GM11168 (cell line): ENCODE measurements at regions not wholly inside any gene's neighbourhood (a gene's known extent, or its start where the extent isn't known, plus 50 kb on each side); places are given as distances from the start of the nearest gene placed in this dataset.

Experiments used
- in situ Hi-C: fragments of 300-500 bp; cut with MboI; formaldehyde crosslinking; loops from one replicate; pipeline ENCODE4 v1.12.0; 2022; ENCODE audit warnings: low sequenced_read_pairs; ENCODE audit not compliant: unreplicated experiment

GRCh38 chr4:19146038-19146437 is 1105.7 kb upstream of the SLIT2 start:
- in situ Hi-C loops: no loop called here

GRCh38 chr4:19135895-19136633 is 1114.5 kb upstream of the LCORL start:
- in situ Hi-C loops: no loop called here

GRCh38 chr4:19134685-19135084 is 1113.1 kb upstream of the LCORL start:
- in situ Hi-C loops: no loop called here

GRCh38 chr4:19133315-19133714 is 1111.8 kb upstream of the LCORL start:
- in situ Hi-C loops: no loop called here

GRCh38 chr4:19130866-19131265 is 1109.3 kb upstream of the LCORL start:
- in situ Hi-C loops: no loop called here

GRCh38 chr4:19128176-19128575 is 1106.6 kb upstream of the LCORL start:
- in situ Hi-C loops: no loop called here

- in situ Hi-C loops: no loop called here
These were observed 1105.3 kb upstream of the LCORL start for GRCh38 chr4:19126903-19127302.

GRCh38 chr4:19123681-19124080 is 1102.1 kb upstream of the LCORL start:
- in situ Hi-C loops: no loop called here

GRCh38 chr4:19119904-19120560 is 1098.5 kb upstream of the LCORL start:
- in situ Hi-C loops: no loop called here

- in situ Hi-C loops: no loop called here
These were observed 1095.5 kb upstream of the LCORL start for GRCh38 chr4:19117022-19117421.

- in situ Hi-C loops: no loop called here
These were observed 1082.6 kb upstream of the LCORL start for GRCh38 chr4:19104176-19104575.

- in situ Hi-C loops: no loop called here
These were observed 1074.0 kb upstream of the LCORL start for GRCh38 chr4:19095491-19096046.

- in situ Hi-C loops: no loop called here
These were observed 1072.4 kb upstream of the LCORL start for GRCh38 chr4:19093951-19094350.

GRCh38 chr4:19092797-19093196 is 1071.2 kb upstream of the LCORL start:
- in situ Hi-C loops: no loop called here

- in situ Hi-C loops: no loop called here
These were observed 1052.5 kb upstream of the LCORL start for GRCh38 chr4:19074036-19074435.

- in situ Hi-C loops: no loop called here
These were observed 1042.1 kb upstream of the LCORL start for GRCh38 chr4:19063662-19064061.

- in situ Hi-C loops: no loop called here
These were observed 1033.4 kb upstream of the LCORL start for GRCh38 chr4:19054916-19055315.

GRCh38 chr4:19051831-19052230 is 1030.3 kb upstream of the LCORL start:
- in situ Hi-C loops: no loop called here

- in situ Hi-C loops: no loop called here
These were observed 1025.8 kb upstream of the LCORL start for GRCh38 chr4:19047279-19047880.

GRCh38 chr4:19039816-19040215 is 1018.3 kb upstream of the LCORL start:
- in situ Hi-C loops: no loop called here

- in situ Hi-C loops: no loop called here
These were observed 1016.7 kb upstream of the LCORL start for GRCh38 chr4:19038231-19038630.
